Fibroblast of lung (primary cell): ENCODE measurements at regions not wholly inside any gene's neighbourhood (a gene's known extent, or its start where the extent isn't known, plus 50 kb on each side); places are given as distances from the start of the nearest gene placed in this dataset.

ENCODE experiments used
- EZH2 ChIP-seq: IDR thresholded peaks from 2 replicates; pipeline ENCODE4 v1.5.1; 2012; ENCODE audit warnings: low read length, control low read depth, mild to moderate bottlenecking; ENCODE audit errors: missing control alignments
- TF ChIP-seq, protein P1 (sequence below), 2 donors: IDR thresholded peaks in 1 of 2; conservative IDR thresholded peaks in 1 of 2; 1 replicate in 1 of 2; 2 replicates in 1 of 2; pipeline ENCODE4 v1.5.1; 2011 to 2012; ENCODE audit warnings: low read length in 2 of 2, control low read depth in 1 of 2, inconsistent platforms in 1 of 2, low read depth in 1 of 2, mild to moderate bottlenecking in 1 of 2

DNA sequence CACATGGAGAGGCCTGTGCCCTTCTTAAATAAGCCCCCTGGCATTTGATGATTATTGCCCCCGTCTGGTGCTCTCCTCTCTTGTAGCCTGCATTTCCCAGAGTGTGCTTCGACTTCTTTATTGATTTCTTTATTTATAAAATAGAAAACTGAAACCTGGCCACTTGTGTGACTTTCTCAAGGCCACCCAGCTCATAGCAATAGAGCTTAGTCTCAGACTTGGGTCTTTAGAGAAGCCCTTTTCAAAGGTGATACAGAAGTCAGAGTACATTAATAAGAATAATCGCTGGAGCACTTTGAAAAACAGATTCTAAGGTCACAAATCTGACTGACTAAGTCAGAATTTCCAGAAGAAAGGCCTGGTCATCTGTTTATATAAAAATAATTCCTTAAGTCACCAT lies 86.6 kb downstream of the NOC3L start:
- TF ChIP-seq, protein P1, sequence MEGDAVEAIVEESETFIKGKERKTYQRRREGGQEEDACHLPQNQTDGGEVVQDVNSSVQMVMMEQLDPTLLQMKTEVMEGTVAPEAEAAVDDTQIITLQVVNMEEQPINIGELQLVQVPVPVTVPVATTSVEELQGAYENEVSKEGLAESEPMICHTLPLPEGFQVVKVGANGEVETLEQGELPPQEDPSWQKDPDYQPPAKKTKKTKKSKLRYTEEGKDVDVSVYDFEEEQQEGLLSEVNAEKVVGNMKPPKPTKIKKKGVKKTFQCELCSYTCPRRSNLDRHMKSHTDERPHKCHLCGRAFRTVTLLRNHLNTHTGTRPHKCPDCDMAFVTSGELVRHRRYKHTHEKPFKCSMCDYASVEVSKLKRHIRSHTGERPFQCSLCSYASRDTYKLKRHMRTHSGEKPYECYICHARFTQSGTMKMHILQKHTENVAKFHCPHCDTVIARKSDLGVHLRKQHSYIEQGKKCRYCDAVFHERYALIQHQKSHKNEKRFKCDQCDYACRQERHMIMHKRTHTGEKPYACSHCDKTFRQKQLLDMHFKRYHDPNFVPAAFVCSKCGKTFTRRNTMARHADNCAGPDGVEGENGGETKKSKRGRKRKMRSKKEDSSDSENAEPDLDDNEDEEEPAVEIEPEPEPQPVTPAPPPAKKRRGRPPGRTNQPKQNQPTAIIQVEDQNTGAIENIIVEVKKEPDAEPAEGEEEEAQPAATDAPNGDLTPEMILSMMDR (conservative IDR thresholded peaks at IDR 0.05 in 1 of 2, IDR thresholded peaks at IDR 0.05 in 1 of 2; ENCODE audit: low read depth in 1 of 2, low read length in 2 of 2) = no peak
- no peak for TF ChIP-seq EZH2
